ENCODE measurements at regions not wholly inside any gene's neighbourhood (a gene's known extent, or its start where the extent isn't known, plus 50 kb on each side); places are given as distances from the start of the nearest gene placed in this dataset.

DNA sequence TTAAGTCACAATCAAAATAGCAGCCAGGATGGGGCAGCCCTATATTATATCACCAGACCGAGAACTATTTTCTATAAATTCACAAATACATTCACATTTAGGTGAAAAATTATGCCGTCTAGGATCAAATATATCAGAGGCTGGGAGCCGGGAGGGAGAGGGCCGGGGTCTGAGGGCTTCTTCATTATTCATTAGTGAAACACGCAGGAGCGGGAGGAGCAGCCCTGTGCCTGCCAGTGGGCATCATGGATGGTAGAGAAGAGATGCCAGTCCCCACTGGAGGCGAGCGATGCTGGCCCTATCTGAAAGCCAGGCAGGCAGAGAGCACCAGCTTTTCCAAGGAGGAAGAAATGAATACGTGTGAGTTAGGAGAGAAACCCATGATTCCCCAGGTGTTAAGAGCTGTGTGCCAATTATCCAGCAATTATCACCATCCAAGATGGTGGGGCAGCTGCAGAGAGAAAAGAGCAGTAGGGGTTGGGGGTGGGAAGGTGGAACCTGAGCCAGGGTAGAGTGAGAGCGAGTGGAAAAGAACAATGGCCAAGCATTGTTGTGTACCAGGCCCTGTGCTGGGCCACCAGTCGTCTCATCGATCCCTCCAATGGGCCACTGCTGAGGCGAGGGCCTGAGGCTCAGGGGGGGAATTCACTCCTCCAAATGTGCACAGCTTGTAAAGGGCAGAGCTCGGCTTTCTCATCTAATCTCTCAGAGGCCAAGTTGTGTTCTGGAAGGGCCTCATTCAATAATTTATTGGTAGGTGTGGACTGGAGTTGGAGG lies 261.3 kb upstream of the TLE3 start:
- no peak for DNase-seq

DNA sequence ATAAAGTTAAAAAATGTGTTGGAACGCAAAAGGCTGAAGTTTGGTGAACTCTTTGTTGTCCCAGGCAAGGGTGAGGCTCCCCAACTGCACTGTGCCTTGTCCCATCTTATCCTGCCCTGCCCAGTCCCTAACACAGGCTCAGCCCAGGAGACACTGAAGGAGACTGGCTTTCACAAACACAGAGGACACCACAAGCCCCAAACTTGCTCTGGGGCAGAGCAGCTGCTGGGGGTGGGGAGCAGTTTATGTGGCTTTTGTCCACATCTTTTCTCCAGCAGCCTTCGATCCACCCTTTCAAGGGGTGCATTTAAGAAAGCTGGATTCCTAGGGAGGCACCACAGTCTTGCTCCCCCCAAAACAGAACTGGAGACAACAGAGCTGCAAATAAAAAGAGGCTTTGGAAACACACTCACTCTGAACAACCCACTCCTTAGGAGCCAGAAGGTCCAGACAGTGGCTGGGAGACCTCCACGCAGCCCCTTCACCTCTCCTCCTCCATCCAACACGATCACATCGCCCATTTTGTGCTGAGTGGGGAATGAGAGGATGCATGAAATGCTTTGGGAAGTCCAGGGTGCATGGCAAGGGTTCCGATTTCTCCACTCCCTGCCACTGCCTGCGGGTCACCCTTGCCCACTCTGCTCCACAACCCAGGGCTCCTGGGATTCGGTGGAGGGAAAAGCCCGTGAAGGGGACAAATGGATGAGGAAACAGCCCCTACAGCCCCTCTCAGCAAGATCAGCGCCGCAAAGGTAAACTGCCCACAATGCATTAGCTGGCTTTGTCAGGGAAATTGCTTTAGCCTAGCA lies 260.5 kb upstream of the TLE3 start:
- no peak for DNase-seq

DNA sequence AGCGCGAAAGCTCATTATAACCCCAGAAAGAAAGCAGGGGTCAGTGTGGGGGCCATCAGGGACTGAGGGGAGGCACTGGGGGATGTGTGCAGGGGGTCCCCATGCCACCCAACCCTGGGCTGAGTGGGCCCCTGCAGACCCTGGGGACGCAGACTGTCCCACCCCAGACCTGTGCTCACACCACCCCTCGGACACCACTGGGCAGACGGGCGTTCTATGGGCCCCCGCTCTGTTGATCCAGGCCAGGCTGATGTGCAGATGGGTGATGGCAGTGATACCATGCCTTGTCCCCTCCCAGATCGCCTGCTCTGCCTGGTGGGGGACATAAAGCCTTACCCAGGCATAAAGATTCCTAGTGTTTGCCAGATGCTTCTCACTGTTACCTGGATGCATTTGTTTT lies 259.7 kb upstream of the TLE3 start:
- no peak for DNase-seq

DNA sequence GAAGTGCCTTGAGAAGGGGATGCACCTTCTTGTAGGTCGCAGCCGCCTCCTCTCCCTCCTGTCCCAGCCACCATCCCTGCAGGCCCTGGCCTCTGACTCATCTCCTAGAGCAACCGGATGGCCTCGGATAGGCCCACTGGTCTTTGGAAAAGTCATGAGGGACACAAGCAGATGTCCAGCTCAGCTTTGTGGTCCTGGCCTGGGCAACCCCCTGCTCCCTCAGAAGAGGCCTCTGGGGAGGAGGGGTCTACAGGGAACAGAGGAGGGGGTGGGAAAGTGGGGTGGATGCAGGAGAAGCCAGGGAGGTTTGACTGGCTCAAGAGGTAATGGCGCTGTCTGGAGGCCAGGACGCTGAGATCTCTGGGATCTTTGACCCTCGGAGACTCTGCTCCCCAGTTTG lies 259.2 kb upstream of the TLE3 start:
- DNase-seq, result no peak

DNA sequence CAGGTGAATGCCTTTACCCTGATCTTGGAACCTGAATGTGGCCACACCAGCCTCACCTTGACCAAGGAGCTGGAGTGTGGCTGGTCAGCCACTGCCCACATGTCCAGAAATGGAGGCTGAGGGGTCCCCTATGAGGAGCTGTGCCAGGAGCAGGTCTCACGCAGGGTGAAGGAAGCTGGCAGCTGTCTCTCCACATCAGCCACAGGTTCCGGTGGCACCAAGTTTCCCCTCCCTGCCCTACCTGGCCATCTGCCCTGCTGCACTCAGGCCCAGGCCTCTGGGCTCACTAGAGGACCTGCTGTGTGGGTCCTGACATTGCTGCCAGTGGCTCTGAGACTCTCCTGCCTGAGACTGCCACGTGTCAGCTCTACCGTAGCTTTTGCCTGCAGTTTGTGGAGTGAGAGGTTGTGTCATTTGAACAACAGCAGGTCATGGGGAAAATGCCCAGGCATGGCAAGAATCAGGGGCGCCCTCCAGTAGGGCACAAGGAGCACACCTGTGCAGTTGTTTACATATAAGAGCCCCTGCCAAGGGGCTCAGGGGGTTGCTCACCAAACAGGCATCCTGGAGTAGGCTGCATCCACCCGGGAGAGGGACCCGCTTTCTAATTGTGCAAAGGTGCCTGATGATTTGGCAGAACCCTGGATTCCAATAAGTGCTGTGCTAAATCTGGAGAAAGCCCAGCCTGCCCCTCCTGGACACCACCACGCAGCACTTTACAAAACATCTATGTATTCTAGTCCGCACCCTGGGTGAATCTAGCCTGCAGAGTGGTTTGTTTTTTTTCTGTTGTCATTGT lies 258.5 kb upstream of the TLE3 start:
- no peak for DNase-seq

DNA sequence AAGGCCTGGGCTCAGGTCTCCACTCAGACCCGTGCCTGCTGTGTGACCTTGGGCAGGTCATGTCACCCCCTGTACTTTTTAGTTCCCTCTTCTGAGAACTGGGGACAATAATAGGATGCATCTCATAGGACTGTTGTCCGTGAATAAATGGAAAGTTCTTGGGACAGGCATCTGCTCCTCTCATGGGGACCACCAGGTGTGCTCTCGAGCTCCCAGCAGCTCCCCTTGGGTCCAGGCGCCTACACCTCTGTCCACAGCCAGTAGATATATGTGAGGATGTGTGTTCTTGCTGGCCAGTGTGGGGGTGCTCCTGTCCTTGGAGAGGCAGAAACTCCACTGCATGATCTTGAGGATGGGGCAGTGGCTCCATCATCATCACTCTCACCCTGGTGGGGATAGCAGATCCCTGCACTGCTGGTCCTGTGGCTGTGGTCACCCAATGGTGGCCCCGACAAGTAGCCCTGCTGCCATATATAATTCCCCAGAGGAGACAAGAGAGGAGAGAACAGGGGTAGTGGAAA lies 257.6 kb upstream of the TLE3 start:
- no peak for DNase-seq

DNA sequence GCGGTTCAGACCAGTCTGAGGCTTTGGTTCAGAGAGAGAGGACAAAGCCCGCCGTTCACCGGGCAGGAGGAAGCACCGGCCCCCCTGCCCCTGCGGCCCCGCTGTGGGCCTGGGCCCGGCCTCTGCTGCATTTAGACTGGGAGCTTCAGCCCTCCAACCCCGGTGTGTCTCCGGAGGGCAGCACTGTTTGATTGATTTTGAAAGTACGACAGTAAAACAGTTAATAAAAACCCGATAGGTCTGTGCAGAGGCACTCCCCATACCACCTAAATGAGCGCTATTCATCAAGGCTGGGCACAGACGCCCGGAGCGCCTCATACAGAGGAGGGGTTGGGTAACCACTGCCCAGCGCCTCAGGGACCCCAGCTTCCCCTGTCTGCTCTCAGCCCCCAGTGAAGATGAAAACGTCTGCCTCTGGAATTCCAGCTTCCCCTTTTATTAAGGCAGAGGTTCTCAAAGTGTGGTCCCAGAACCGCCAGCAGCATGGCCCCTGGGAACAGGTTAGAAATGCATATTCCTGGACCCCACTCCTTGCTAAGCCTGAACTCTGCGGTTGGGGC lies 256.7 kb upstream of the TLE3 start:
- no peak for DNase-seq

DNA sequence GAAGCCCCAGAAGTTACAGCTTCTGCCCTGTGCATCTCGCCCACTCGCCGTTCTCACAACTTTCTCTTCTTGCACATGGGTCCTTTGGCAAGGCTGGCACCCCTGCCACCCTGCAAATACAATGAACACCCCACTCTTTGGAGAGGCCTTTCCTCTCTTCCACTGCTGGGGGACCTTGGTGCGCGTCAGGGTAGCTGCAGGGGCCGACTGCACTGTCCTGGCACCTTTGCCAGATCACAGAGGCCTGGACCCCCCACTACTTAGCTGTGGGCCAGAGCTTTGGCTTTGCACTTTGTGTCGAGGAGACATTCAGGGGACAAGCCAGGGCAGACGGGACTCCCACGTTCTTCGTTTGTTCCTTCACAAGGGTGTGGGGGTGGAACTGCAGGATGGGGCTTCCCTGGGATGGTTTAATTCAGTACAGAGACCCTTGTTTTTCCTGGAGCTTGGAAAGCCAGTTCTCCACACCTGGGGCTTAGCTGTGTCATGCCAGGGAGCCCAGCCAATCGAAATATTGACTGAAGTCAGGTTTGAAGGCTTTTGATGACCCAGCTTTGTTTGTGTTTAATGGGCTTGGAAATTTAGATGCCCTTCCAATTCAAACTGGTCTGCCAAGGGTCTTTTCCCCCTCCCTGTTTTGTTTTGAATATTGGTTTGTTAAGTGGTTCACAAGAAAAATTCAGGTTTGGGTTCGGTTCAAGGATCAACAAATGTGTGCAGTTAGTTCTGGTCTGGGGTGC lies 256.1 kb upstream of the TLE3 start:
- no peak for DNase-seq

DNA sequence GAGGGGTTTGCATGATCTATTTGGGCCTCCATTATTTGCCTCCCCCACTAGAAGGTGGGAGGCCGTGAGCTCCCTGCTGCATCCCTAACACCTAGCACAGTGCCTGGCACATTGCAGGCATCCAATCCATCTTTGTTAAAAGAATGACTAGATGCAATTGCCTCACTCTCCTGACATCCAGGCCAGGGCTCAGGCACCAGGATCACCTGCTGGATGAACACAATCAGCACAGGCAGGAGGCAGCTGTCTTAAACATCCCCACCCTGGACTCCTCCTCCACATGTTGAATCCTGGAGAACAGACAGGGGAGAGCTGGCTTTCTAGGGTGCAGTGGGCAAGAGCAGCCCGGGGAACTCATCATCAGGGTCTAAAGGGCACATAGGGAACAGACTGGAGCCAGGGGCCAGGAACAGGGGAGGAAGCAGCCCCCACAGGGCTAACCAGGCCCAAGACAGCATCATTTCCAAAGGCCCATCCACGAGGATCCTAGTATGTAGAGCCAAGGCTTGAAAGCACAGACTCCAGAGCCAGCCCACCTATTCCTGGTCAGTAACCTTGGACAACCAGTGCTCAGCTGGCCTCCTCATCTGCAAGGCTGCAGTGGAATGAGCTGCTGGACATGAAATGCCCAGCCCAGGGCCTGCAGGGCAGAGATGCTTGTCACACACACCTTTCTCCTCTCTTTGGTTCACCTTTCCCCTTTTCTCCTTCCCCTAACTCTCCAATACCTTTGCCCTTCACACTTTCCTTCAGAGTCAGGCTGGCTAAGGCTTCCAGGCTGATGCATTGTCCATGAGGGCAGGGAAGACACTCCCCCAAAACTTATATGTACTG lies 254.4 kb upstream of the TLE3 start:
- DNase-seq, result no peak

DNA sequence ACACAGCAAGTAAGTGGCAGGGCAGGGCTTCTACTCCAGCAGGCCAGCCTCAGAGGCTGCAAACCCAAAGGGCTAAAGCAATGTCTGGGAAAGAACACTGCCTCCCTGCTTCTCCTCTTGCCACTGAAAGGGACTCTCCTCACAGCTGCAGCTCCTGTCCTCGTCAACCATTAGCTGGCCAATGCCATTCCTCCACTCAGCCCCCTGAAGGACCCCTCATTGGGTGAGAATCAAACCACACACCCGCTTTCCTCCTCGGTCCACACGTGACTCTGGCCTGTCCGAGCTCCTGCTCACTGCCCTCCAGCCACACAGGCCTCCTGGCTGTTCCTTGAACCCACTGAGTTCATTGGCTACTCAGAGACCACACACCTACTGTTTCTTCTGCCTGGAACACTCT lies 253.7 kb upstream of the TLE3 start:
- DNase-seq, result no peak

DNA sequence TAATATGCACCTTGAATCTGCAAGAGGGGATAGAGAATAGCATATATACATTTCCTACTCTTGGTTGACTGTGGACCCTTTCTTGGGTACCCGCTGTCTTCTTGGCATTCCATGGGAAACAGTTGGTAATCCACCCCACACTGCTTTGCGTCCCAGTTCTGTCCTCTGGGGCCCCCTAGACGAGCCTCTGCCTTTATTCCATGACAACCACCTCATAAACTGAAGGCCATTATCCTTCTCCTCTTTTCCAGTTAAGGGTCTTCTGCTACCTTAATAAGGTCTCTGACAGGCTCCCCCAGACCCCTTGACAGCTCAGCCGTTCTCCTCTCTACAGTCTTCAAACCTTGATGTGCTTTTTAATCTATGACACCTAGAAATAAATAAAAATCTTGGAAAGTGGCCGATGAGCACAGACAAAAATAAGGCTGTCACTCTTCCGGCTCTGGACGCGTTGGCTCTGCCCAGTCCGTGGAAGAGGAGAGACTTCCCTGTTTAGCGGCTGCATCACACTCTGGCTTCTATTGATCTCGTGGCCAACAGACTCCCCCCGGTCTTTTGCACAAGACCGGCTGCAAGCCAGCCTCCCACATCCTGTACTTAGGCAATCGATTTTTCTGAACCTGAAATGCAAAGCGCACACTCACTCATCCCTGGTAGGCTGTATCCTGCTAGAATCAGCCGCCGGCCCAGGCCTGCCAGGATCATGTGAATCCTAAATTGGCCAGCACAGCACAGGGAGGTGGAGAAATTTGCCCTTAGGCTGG lies 251.0 kb upstream of the TLE3 start:
- no peak for DNase-seq

DNA sequence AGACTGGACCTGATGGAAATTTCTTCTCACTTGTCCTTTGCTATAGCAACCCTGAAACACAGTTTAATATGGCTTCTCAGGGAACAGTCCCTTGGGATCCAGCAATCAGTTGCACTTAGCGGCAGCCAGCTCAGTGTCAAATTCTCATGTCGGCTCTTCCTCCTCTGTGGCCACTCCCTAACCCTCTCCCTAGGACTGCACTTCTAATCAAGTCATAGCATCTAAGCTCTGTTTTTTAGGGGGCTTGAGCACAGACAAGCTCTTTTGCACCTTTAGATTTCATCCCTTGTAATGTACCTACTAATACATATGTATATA lies 250.5 kb upstream of the TLE3 start:
- no peak for DNase-seq

DNA sequence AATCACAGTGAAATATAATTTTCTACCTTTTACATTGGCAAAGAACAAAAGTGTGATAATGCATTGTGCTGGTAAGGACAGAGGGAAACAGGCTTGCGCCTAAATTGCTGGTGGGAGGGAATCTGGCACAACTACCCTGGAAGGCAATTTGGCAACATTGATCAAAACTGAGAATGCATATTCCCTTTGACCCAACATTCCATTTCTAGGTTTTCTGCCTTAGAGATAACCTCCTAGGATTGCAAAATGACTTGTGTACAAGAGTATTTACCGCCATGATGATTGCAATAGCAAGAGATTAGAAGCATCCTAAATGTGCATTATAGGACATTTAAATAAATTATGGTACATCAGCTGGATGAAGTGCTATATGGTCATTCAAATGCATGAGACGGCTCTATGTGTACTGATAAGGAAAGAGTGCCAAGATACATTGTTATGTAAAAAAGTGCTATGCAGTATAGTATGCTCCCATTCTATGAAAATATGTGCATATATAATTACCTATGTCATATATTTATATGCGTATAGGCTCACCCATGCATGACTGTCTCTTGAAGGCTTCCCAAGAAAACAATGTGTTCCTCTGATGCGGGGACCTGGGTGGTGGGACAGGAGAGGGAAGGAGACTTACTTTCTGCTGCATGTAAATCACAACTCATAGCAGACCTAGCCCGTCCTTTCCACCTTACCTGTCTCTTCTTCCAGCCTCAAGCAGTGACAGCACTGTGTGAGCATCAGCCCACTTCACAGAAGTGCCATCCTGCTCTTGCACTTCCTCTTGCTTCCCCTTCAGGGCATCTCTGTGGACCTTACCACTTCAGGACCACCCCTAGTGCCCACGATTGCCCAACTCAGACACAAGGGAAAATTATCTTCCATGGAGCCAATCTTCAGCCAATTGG lies 249.9 kb upstream of the TLE3 start:
- DNase-seq, result no peak

DNA sequence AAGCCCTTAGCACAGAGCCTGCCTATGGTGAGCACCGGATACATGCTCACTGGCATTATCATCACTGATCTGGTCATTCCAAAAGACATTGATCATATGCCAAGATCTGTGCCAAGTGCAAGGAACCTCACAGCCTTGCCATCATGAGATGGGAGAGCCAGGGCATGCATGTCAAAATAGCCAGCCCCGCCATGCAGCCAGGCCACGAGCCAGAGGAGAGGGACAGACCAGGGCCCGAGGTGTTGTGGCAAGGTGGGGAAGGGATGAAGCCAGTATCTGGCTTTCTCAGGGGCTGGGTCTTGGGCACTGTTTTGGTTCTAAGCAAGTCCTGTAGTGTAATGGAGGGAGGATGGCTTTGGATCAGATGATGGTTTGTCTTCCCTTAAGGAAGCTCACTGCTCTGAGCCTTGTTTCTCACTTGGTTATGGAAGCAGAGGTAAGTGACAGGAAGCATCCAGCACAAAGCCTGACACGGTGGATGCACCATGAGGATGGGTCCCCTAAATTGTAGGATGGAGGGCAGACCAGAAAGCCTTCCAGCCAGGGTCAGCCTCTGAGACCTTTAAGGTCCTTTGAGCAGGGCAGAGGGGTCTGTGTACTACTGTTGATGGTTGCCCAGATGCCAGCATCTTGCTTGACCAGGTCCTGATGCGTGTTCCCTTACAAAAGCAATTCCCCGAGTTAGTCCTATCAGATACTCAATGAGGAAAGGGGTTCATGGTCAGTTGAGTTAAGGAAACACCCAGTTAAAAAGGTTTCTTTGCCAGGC lies 247.7 kb upstream of the TLE3 start:
- no peak for DNase-seq

DNA sequence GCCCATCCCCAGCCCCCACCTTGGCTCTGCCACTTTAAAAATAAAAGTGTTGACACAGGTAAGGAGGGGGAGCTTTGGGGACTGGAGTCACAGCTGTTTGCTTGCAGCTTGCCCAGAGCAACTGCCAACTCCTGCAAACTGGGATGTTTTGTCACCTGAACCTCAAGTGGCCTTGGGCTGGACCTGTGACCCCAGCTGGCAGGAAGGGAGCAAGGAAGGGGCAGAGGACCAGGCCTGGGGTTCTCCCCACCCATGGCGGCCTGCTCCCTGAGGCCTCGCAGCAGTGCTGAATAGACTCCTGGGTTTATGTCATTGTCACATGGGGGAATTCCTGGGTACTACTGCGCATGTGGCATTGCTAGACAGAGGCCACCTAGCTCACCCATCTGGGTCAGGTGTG lies 246.9 kb upstream of the TLE3 start:
- DNase-seq, result no peak

DNA sequence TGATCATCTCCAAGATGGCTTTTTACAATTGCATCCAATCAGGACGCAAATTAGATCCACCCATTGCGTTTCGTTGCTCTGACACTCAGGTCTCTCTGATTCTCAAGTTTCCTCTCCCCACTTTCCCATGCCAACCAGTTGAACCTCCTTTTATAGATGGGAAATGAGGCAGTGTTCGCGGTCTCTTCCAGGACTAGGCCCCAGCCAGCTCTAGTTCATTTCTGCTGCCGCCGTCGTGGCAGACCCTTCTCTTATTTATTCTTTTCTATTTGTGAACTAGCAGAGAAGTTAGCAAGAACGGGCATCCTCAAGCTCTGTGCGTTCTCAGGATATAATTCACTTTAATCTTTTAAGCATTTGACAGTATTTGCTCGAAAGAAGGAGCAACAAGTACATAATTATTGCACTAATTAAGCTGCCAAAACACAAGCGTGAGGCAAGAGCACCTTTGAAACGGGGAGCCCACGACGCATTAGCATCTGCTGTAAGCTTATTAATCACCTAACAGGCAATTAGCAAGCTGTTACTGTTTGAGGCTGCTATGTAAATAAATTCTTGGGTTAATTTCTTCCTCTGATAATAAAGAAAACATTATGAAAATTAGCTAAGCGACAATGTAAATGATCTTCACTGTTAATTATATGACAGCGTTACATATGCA lies 246.4 kb upstream of the TLE3 start:
- no peak for DNase-seq

DNA sequence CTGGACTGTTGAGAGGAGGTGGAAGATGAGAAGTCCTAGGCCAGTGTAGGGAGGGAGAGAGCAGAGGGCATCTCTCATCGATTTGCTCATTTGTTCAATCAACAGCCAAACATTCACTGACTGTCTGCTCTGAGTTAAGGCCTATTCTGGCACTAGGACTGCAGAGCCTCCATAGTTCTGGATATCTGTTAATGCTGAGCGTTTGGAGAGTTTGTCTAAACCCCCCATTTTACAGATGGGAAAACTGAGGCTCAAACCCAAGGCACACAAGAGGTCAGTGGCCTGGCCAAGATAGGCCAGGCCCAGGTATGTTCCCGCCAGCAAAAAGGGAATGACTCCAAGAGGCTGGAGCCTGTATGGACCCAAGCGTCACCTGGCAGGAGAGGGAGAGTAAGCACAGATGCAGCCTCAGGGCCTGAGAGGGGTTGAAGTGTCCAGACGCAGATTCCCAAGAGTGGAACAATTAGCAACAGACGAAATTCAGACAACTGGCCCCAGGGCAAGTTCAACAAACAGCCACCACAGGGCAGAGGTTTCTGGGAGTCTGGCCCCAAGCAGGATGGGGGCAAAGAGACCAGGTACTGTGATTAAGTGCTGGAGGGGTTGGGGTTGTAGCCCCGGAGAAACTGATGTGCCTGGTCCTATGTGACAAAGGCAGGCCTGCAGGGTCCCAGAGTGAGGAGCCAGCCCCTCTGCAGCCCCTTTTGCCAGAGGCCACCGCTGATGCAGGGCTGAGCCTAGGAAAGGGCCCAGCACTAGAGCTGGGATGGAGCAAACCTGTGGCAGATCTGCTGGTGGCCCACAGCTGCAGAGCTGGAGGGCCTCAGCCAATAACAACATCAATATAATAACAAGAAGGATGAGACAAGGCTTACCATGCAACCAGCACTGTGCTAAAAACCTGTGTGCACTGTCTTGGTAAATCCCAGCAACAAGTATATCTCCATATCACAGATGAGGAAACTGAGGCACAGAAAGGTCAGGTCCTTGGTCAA lies 245.1 kb upstream of the TLE3 start:
- DNase-seq, result no peak
